GM18858 (cell line): ENCODE measurements at regions not wholly inside any gene's neighbourhood (a gene's known extent, or its start where the extent isn't known, plus 50 kb on each side); places are given as distances from the start of the nearest gene placed in this dataset.
"Not testable (repeated sequence)": the region's sequence is repeated elsewhere in the genome, so short reads cannot be mapped to it uniquely, and the experiment has no call there.

Experiments
- ATAC-seq: cut with Tn5 transposase; IDR thresholded peaks from one replicate; pipeline ENCODE4 v1.9.1; 2021; ENCODE audit not compliant: unreplicated experiment

DNA sequence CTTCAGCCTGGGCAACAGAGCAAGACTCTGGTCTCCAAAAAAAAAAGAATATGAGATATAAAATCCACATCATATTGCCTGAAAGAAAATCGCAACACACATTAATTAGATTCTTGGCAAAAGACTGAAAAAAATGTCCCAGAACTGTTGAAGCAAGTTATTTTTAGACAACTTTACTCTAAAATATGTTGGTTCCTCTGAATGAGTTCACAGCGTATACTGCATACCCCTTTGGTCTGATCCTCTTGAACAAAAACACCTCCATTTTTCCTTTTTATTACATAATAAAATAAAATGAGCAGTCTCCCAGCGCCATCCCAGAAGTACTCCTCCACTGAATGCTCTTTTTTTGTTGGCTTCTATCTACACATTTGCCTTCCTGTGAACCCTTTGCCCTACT, 126.0 kb upstream of the TMEM170B start:
- no peak for ATAC-seq

- ATAC-seq, result peak; percentile 57
These were observed 126.8 kb upstream of the TMEM170B start for GRCh38 chr6:11410539-11411307.

- no peak for ATAC-seq
These were observed 128.2 kb upstream of the TMEM170B start for GRCh38 chr6:11409371-11409770.

GRCh38 chr6:11407414-11407813, 130.1 kb upstream of the TMEM170B start:
- no peak for ATAC-seq

DNA sequence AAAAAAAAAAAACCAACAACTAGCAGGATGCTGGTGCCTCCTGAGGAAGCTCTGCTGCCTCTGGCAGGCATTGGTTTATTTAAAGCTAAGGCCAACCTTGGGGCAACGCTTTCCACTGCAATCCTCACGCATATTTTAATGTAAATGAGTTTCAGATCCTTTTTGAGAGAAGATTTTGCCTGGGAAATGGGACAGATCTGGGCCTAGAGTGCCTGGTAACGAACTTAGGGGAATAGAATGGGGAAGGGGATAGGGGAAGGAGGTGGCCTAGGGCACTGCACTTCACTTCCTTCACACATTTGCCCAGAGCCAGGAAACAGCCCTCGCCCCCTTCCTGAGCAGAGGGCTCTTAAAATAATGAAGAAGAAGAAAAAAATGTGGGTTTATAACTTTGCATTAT, 132.7 kb upstream of the TMEM170B start:
- ATAC-seq, result no peak

DNA sequence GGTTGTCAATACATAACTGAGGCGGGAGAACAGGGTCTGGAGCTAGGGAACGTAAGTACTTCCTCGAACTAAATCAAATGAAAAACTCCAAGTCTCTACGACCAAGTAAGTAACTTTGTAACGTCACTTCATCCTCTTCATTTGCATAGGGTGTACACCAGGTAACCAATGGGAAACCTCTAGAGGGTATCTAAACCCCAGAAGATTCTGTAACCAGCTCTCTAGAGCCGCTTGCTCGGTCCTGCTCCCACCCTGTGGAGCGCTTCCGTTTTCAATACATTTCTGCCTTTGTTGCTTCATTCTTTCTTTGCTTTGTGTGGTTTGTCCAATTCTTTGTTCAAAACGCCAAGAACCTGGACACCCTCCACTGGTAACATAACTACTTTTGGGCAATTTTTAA, 133.5 kb upstream of the TMEM170B start:
- peak; percentile 78 for ATAC-seq

GRCh38 chr6:11403035-11403601, 134.4 kb upstream of the TMEM170B start:
- no peak for ATAC-seq

- not testable (repeated sequence) for ATAC-seq
These were observed 135.0 kb upstream of the TMEM170B start for GRCh38 chr6:11402581-11402980.

GRCh38 chr6:11401954-11402353, 135.6 kb upstream of the TMEM170B start:
- ATAC-seq, result not testable (repeated sequence)

DNA sequence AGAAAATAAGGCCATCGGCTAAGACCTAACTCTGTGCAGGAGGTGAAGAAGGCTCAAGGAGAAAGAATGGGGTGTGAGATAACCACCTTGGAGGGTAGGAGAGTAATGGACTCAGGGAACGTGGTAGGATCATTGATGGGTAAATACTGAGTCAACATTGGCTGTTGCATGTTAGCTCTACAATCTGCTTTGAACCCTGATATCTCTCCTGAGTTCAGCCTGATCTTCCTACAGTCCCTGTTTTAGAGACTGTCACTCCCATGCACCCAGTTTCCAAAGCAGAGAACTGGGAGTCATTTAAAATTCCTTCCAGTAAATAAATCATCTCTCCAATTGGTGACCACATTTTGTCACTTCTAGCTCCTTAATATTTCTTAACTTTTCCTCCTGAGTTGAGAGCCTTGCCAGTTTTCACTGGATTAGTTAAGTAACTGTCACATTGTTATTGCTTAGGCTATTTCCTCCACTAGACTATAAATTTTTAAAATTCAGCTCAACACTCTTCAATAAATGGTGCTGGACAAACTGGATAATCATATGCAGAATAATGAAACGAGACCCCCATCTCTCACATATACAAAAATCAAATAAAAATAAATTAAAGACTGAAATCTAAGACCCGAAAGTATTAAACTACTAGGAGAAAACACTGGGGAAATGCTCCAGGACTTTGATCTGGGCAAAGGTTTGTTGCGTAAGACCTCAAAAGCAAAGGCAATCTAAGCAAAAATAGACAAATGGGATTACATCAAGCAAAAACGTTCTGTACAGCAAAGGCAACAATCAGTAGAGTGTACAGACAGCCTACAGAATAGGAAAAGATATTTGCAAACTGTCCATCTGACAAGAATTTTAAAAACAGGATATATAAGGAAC, 138.9 kb upstream of the TMEM170B start:
- no peak for ATAC-seq

- no peak for ATAC-seq
These were observed 139.7 kb upstream of the TMEM170B start for GRCh38 chr6:11397622-11398450.

- no peak for ATAC-seq
These were observed 140.7 kb upstream of the TMEM170B start for GRCh38 chr6:11396860-11397259.

- no peak for ATAC-seq
These were observed 143.6 kb upstream of the TMEM170B start for GRCh38 chr6:11393713-11394627.

DNA sequence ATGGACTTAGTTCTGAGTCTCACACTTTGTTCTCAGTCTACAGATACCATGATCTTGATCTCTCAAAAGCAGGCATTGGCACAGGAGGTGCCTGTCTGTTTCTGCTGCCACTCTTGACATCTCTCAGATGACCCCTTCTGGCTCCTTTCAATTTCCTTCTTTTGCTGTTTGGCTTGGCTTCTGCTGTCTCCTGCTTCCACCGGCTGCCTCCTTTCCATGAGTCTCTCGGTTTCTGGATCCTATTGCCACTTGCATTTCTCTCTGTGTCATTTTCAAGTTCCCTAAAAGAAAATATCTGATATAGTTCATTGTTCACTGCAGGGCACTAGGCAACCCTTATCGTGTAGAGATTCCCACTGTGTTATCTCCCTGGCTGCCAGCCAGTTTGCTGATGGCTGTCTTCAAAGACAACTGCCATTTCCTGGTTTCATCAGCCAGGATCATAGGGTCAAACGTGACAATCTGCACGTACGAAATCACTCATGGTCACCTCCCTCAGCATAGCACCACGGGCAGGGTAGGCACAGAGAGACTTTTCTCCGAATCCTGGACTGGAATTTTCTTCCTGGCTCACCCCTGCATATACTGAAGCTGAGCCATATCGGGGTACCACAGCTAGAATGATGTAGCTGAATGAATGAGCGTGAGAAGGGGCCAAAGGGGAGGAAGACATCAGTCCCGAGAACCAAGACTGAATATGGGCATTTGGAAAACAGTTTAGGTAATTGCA, 144.6 kb upstream of the TMEM170B start:
- ATAC-seq, result no peak

GRCh38 chr6:11391934-11392777, 145.4 kb upstream of the TMEM170B start:
- ATAC-seq, result no peak

GRCh38 chr6:11389977-11390376, 147.6 kb upstream of the TMEM170B start:
- ATAC-seq, result no peak

- ATAC-seq, result no peak
These were observed 148.3 kb upstream of the TMEM170B start for GRCh38 chr6:11388983-11389944.
